ENCODE measurements at regions not wholly inside any gene's neighbourhood (a gene's known extent, or its start where the extent isn't known, plus 50 kb on each side); places are given as distances from the start of the nearest gene placed in this dataset.

- no peak overlapping the region for H3K4me3 ChIP-seq
- H3K9me3 ChIP-seq: no peaks in the 10 kb centered on the region
- no peaks in the 10 kb centered on the region for H3K36me3 ChIP-seq
- 0 out of 2 replicates have a peak, but pooled peaks cover 7% of the 10 kb centered on the region for H3K27me3 ChIP-seq
- H3K27ac ChIP-seq: no peak overlapping the region
- peak overlapping the region; percentile 81 for H3K4me2 ChIP-seq
- TF ChIP-seq Cebpa-rat (IDR thresholded peaks at IDR 0.05): no peak
- peaks cover 42% of the 10 kb centered on the region for H3K4me1 ChIP-seq
- no peak overlapping the region for H3K9ac ChIP-seq
- no peaks in the 10 kb centered on the region for H4K20me1 ChIP-seq
Observed at GRCh38 chr19:29062475-29063435, 150.2 kb downstream of the UQCRFS1 start.

GRCh38 chr19:29060813-29061364 lies 152.1 kb downstream of the UQCRFS1 start:
- Histone ChIP-seq H3K9ac (no peak overlapping the region), H3K27me3 (0 out of 2 replicates have a peak, but pooled peaks cover 7% of the 10 kb centered on the region), H4K20me1 (no peaks in the 10 kb centered on the region), H3K36me3 (no peaks in the 10 kb centered on the region), H3K9me3 (no peaks in the 10 kb centered on the region), H3K4me1 (peaks cover 42% of the 10 kb centered on the region), H3K4me3 (no peak overlapping the region), H3K4me2 (peak overlapping the region; percentile 81), H3K27ac (no peak overlapping the region)
- peak; percentile 62; the same call in 1 of the 2 replicates for TF ChIP-seq Cebpa-rat (IDR thresholded peaks at IDR 0.05)

- Histone ChIP-seq H3K36me3 (no peaks in the 10 kb centered on the region), H3K4me1 (peaks cover 25% of the 10 kb centered on the region), H3K4me3 (no peak overlapping the region), H3K9ac (no peak overlapping the region), H3K4me2 (no peak overlapping the region), H3K27me3 (0 out of 2 replicates have a peak, but pooled peaks cover 7% of the 10 kb centered on the region), H3K9me3 (no peaks in the 10 kb centered on the region), H3K27ac (no peak overlapping the region), H4K20me1 (no peaks in the 10 kb centered on the region)
- no peak for TF ChIP-seq Cebpa-rat (IDR thresholded peaks at IDR 0.05)
Observed at GRCh38 chr19:29056535-29056934, 156.4 kb downstream of the UQCRFS1 start.

GRCh38 chr19:29054886-29055675 lies 157.9 kb downstream of the UQCRFS1 start:
- Histone ChIP-seq H3K4me1 (peaks cover 11% of the 10 kb centered on the region), H3K9ac (no peak overlapping the region), H3K4me2 (no peak overlapping the region), H3K27ac (no peak overlapping the region), H3K9me3 (no peaks in the 10 kb centered on the region), H3K36me3 (no peaks in the 10 kb centered on the region), H3K27me3 (0 out of 2 replicates have a peak, but pooled peaks cover 6% of the 10 kb centered on the region), H4K20me1 (no peaks in the 10 kb centered on the region), H3K4me3 (no peak overlapping the region)
- TF ChIP-seq Cebpa-rat (IDR thresholded peaks at IDR 0.05): no peak

- no peaks in the 10 kb centered on the region for H3K4me1 ChIP-seq
- H3K9ac ChIP-seq: no peak overlapping the region
- no peak for TF ChIP-seq Cebpa-rat (IDR thresholded peaks at IDR 0.05)
- H3K27me3 ChIP-seq: no peaks in the 10 kb centered on the region
- H3K4me3 ChIP-seq: no peak overlapping the region
- no peaks in the 10 kb centered on the region for H4K20me1 ChIP-seq
- no peak overlapping the region for H3K27ac ChIP-seq
- H3K36me3 ChIP-seq: no peaks in the 10 kb centered on the region
- H3K4me2 ChIP-seq: no peak overlapping the region
- no peaks in the 10 kb centered on the region for H3K9me3 ChIP-seq
Observed at GRCh38 chr19:29048873-29049272, 164.1 kb downstream of the UQCRFS1 start.

GRCh38 chr19:29045679-29046254 lies 167.2 kb downstream of the UQCRFS1 start:
- Histone ChIP-seq H3K4me3 (no peak overlapping the region), H3K27me3 (no peaks in the 10 kb centered on the region), H3K27ac (no peak overlapping the region), H3K9me3 (no peaks in the 10 kb centered on the region; the same call in 1 of the 2 replicates), H3K36me3 (no peaks in the 10 kb centered on the region), H4K20me1 (no peaks in the 10 kb centered on the region), H3K9ac (no peak overlapping the region), H3K4me2 (no peak overlapping the region), H3K4me1 (peaks cover 12% of the 10 kb centered on the region)
- no peak for TF ChIP-seq Cebpa-rat (IDR thresholded peaks at IDR 0.05)

- Histone ChIP-seq H3K36me3 (no peaks in the 10 kb centered on the region), H3K27ac (no peak overlapping the region), H4K20me1 (no peaks in the 10 kb centered on the region), H3K27me3 (no peaks in the 10 kb centered on the region), H3K4me3 (no peak overlapping the region), H3K9ac (no peak overlapping the region), H3K4me2 (no peak overlapping the region), H3K4me1 (peaks cover 21% of the 10 kb centered on the region), H3K9me3 (no peaks in the 10 kb centered on the region; the same call in 1 of the 2 replicates)
- TF ChIP-seq Cebpa-rat (IDR thresholded peaks at IDR 0.05): no peak
Observed at GRCh38 chr19:29044037-29044436, 168.9 kb downstream of the UQCRFS1 start.

GRCh38 chr19:29042450-29042849 lies 170.5 kb downstream of the UQCRFS1 start:
- no peak overlapping the region for H3K4me3 ChIP-seq
- H3K4me2 ChIP-seq: no peak overlapping the region
- no peaks in the 10 kb centered on the region; the same call in 1 of the 2 replicates for H3K9me3 ChIP-seq
- no peak overlapping the region for H3K9ac ChIP-seq
- H4K20me1 ChIP-seq: no peaks in the 10 kb centered on the region
- peaks cover 21% of the 10 kb centered on the region for H3K4me1 ChIP-seq
- H3K27me3 ChIP-seq: no peaks in the 10 kb centered on the region
- TF ChIP-seq Cebpa-rat (IDR thresholded peaks at IDR 0.05): no peak
- H3K27ac ChIP-seq: no peak overlapping the region
- H3K36me3 ChIP-seq: no peaks in the 10 kb centered on the region

GRCh38 chr19:29040951-29041350 lies 172.0 kb downstream of the UQCRFS1 start:
- TF ChIP-seq Cebpa-rat (IDR thresholded peaks at IDR 0.05): no peak
- H3K9me3 ChIP-seq: no peaks in the 10 kb centered on the region; the same call in 1 of the 2 replicates
- 0 out of 2 replicates have a peak overlapping the region, but pooled peaks have one; percentile 8 for H3K9ac ChIP-seq

More at GRCh38 chr19:29040951-29041350, 172.0 kb downstream of the UQCRFS1 start:
- peak overlapping the region; percentile 56 for H3K4me3 ChIP-seq
- peak overlapping the region; percentile 75 for H3K4me2 ChIP-seq
- H3K27ac ChIP-seq: peak overlapping the region; percentile 36
- peaks cover 21% of the 10 kb centered on the region for H3K4me1 ChIP-seq
- H3K36me3 ChIP-seq: no peaks in the 10 kb centered on the region
- H3K27me3 ChIP-seq: no peaks in the 10 kb centered on the region
- no peaks in the 10 kb centered on the region for H4K20me1 ChIP-seq
